Activated T-helper 1 cell treated with anti-CD3 and anti-CD28 coated beads, Interleukin-12 subunit alpha, Interleukin-12 subunit beta, Interleukin-2, Interleukin-4 antibody, amounts not matched to agents 30 ng/mL and 10 ng/mL and 1 ng/mL, durations not matched to agents 14 hours and 24 hours and 36 hours (primary cell): ENCODE measurements at regions not wholly inside any gene's neighbourhood (a gene's known extent, or its start where the extent isn't known, plus 50 kb on each side); places are given as distances from the start of the nearest gene placed in this dataset.

Source experiments
- DNase-seq: peaks from one replicate; pipeline ENCODE4 v3.0.0; 2021; ENCODE audit warnings: low spot score
- H3K27ac Mint-ChIP-seq: one replicate; pipeline ENCODE4 v1.8.0; 2021; ENCODE audit warnings: mild to moderate bottlenecking, mixed read lengths
- H3K27me3 Mint-ChIP-seq: one replicate; pipeline ENCODE4 v1.8.0; 2022; ENCODE audit warnings: mild to moderate bottlenecking, moderate library complexity, mixed read lengths; ENCODE audit not compliant: insufficient read depth
- H3K36me3 Mint-ChIP-seq: one replicate; pipeline ENCODE4 v1.8.0; 2021; ENCODE audit warnings: low read depth, mixed read lengths
- H3K4me1 Mint-ChIP-seq: one replicate; pipeline ENCODE4 v1.8.0; 2021; ENCODE audit warnings: low read depth, mixed read lengths
- H3K4me3 Mint-ChIP-seq: one replicate; pipeline ENCODE4 v1.8.0; 2021; ENCODE audit warnings: mild to moderate bottlenecking, moderate library complexity, mixed read lengths
- H3K9me3 Mint-ChIP-seq: one replicate; pipeline ENCODE4 v1.8.0; 2021; ENCODE audit warnings: mixed read lengths
- intact Hi-C: fragments of 100-400 bp; cut with micrococcal nuclease; formaldehyde crosslinking; loops from one replicate; pipeline ENCODE4 v1.15.1; 2024

GRCh38 chr11:21877151-21877550 lies 315.7 kb upstream of the ANO5 start:
- Mint-ChIP-seq H3K27ac (no peak overlapping the region), H3K36me3 (no peaks in the 10 kb centered on the region), H3K9me3 (peaks cover 12% of the 10 kb centered on the region), H3K4me1 (no peaks in the 10 kb centered on the region), H3K4me3 (no peak overlapping the region), H3K27me3 (no peaks in the 10 kb centered on the region)
- no peak for DNase-seq
- intact Hi-C loops: no loop called here

- no peak for DNase-seq
- intact Hi-C loops: no loop called here
- Mint-ChIP-seq H3K4me3 (no peak overlapping the region), H3K9me3 (no peaks in the 10 kb centered on the region), H3K27me3 (no peaks in the 10 kb centered on the region), H3K4me1 (no peaks in the 10 kb centered on the region), H3K36me3 (no peaks in the 10 kb centered on the region), H3K27ac (no peak overlapping the region)
Measured at GRCh38 chr11:21883354-21883753, 309.5 kb upstream of the ANO5 start.

- intact Hi-C loops: no loop called here
Measured at GRCh38 chr11:21888814-21889213, 304.1 kb upstream of the ANO5 start.

GRCh38 chr11:21892736-21893564 lies 299.9 kb upstream of the ANO5 start:
- Mint-ChIP-seq H3K4me1 (no peaks in the 10 kb centered on the region), H3K4me3 (no peak overlapping the region), H3K9me3 (peaks cover 10% of the 10 kb centered on the region), H3K36me3 (no peaks in the 10 kb centered on the region), H3K27ac (no peak overlapping the region), H3K27me3 (no peaks in the 10 kb centered on the region)
- intact Hi-C loops: no loop called here
- no peak for DNase-seq

More at GRCh38 chr11:21888814-21889213, 304.1 kb upstream of the ANO5 start:
- no peak overlapping the region for H3K27ac Mint-ChIP-seq
- H3K27me3 Mint-ChIP-seq: no peaks in the 10 kb centered on the region
- H3K36me3 Mint-ChIP-seq: no peaks in the 10 kb centered on the region
- DNase-seq: no peak
- H3K4me1 Mint-ChIP-seq: no peaks in the 10 kb centered on the region
- H3K4me3 Mint-ChIP-seq: no peak overlapping the region
- peaks cover 7% of the 10 kb centered on the region for H3K9me3 Mint-ChIP-seq

- Mint-ChIP-seq H3K4me1 (no peaks in the 10 kb centered on the region), H3K36me3 (no peaks in the 10 kb centered on the region), H3K27ac (no peak overlapping the region), H3K4me3 (no peak overlapping the region), H3K9me3 (peaks cover 10% of the 10 kb centered on the region), H3K27me3 (no peaks in the 10 kb centered on the region)
- intact Hi-C loops: no loop called here
- no peak for DNase-seq
Measured at GRCh38 chr11:21893565-21893867, 299.4 kb upstream of the ANO5 start.

- Mint-ChIP-seq H3K9me3 (peaks cover 10% of the 10 kb centered on the region), H3K27ac (no peak overlapping the region), H3K36me3 (no peaks in the 10 kb centered on the region), H3K4me1 (no peaks in the 10 kb centered on the region), H3K4me3 (no peak overlapping the region), H3K27me3 (no peaks in the 10 kb centered on the region)
- intact Hi-C loops: no loop called here
- DNase-seq: no peak
Measured at GRCh38 chr11:21894492-21894891, 298.4 kb upstream of the ANO5 start.

- Mint-ChIP-seq H3K27ac (no peak overlapping the region), H3K4me1 (no peaks in the 10 kb centered on the region), H3K36me3 (no peaks in the 10 kb centered on the region)
Measured at GRCh38 chr11:21895686-21896085, 297.2 kb upstream of the ANO5 start.

GRCh38 chr11:21896216-21896615 lies 296.7 kb upstream of the ANO5 start:
- intact Hi-C loops: no loop called here
- no peaks in the 10 kb centered on the region for H3K27me3 Mint-ChIP-seq
- no peaks in the 10 kb centered on the region for H3K36me3 Mint-ChIP-seq
- H3K27ac Mint-ChIP-seq: no peak overlapping the region
- DNase-seq: no peak
- H3K4me3 Mint-ChIP-seq: no peak overlapping the region
- H3K4me1 Mint-ChIP-seq: no peaks in the 10 kb centered on the region
- peaks cover 10% of the 10 kb centered on the region for H3K9me3 Mint-ChIP-seq

More at GRCh38 chr11:21895686-21896085, 297.2 kb upstream of the ANO5 start:
- no peak for DNase-seq
- Mint-ChIP-seq H3K4me3 (no peak overlapping the region), H3K27me3 (no peaks in the 10 kb centered on the region), H3K9me3 (peaks cover 10% of the 10 kb centered on the region)
- intact Hi-C loops: no loop called here

GRCh38 chr11:21896746-21897602 lies 295.9 kb upstream of the ANO5 start:
- no peak overlapping the region for H3K27ac Mint-ChIP-seq
- no peak overlapping the region for H3K4me3 Mint-ChIP-seq
- no peaks in the 10 kb centered on the region for H3K27me3 Mint-ChIP-seq
- no peak for DNase-seq
- peaks cover 10% of the 10 kb centered on the region for H3K9me3 Mint-ChIP-seq
- no peaks in the 10 kb centered on the region for H3K4me1 Mint-ChIP-seq
- intact Hi-C loops: no loop called here
- H3K36me3 Mint-ChIP-seq: no peaks in the 10 kb centered on the region

- Mint-ChIP-seq H3K4me3 (no peak overlapping the region), H3K36me3 (no peaks in the 10 kb centered on the region), H3K4me1 (no peaks in the 10 kb centered on the region), H3K27me3 (no peaks in the 10 kb centered on the region), H3K27ac (no peak overlapping the region), H3K9me3 (peaks cover 6% of the 10 kb centered on the region)
- intact Hi-C loops: no loop called here
- DNase-seq: no peak
Measured at GRCh38 chr11:21897752-21898151, 295.1 kb upstream of the ANO5 start.

GRCh38 chr11:21908211-21908610 lies 284.7 kb upstream of the ANO5 start:
- H3K4me3 Mint-ChIP-seq: no peak overlapping the region
- H3K27me3 Mint-ChIP-seq: no peaks in the 10 kb centered on the region
- intact Hi-C loops: no loop called here
- no peak for DNase-seq
- H3K9me3 Mint-ChIP-seq: peaks cover 9% of the 10 kb centered on the region
- no peak overlapping the region for H3K27ac Mint-ChIP-seq
- no peaks in the 10 kb centered on the region for H3K36me3 Mint-ChIP-seq
- no peaks in the 10 kb centered on the region for H3K4me1 Mint-ChIP-seq

- no peak for DNase-seq
- H3K36me3 Mint-ChIP-seq: no peaks in the 10 kb centered on the region
- H3K27ac Mint-ChIP-seq: no peak overlapping the region
- H3K4me3 Mint-ChIP-seq: no peak overlapping the region
- no peaks in the 10 kb centered on the region for H3K27me3 Mint-ChIP-seq
- H3K4me1 Mint-ChIP-seq: no peaks in the 10 kb centered on the region
- intact Hi-C loops: no loop called here
- peaks cover 9% of the 10 kb centered on the region for H3K9me3 Mint-ChIP-seq
Measured at GRCh38 chr11:21909145-21909544, 283.7 kb upstream of the ANO5 start.

GRCh38 chr11:21911061-21911460 lies 281.8 kb upstream of the ANO5 start:
- Mint-ChIP-seq H3K4me1 (no peaks in the 10 kb centered on the region), H3K36me3 (no peaks in the 10 kb centered on the region), H3K27ac (no peak overlapping the region), H3K4me3 (no peak overlapping the region), H3K27me3 (no peaks in the 10 kb centered on the region), H3K9me3 (peaks cover 20% of the 10 kb centered on the region)
- intact Hi-C loops: no loop called here
- DNase-seq: no peak
